Coronary artery (tissue), 2 donors: ENCODE measurements at regions not wholly inside any gene's neighbourhood (a gene's known extent, or its start where the extent isn't known, plus 50 kb on each side); places are given as distances from the start of the nearest gene placed in this dataset.
A peak's percentile ranks its signal among the peaks of the same experiment; 100 is the strongest.

Experiments used
- DNase-seq: peaks from one replicate; pipeline ENCODE4 v3.0.0-alpha.2; 2017; ENCODE audit warnings: low spot score
- H3K27ac ChIP-seq, 2 donors: fragments of 200-600 bp; sonication (generic); one replicate each; pipeline ENCODE4 v1.5.1; 2016 to 2019
- H3K4me3 ChIP-seq: fragments of 200-600 bp; sonication (generic); 2 replicates; pipeline ENCODE4 v1.5.1; 2016; ENCODE audit warnings: mild to moderate bottlenecking, moderate library complexity
- CTCF ChIP-seq: fragments of 200-600 bp; sonication (generic); IDR thresholded peaks from one replicate; pipeline ENCODE4 v1.5.1; 2019; ENCODE audit warnings: antibody characterized with exemption

GRCh38 chr9:121564504-121565260 lies 65.0 kb upstream of the GGTA1 start:
- no peak for TF ChIP-seq CTCF
- no peak overlapping the region for H3K27ac ChIP-seq
- no peak overlapping the region for H3K4me3 ChIP-seq
- no peak for DNase-seq

- TF ChIP-seq CTCF = no peak
- DNase-seq = no peak
- H3K4me3 ChIP-seq = peak overlapping the region; percentile 65
- H3K27ac ChIP-seq = peak overlapping the region; percentile 50 to 91
These were observed 67.1 kb upstream of the GGTA1 start for GRCh38 chr9:121566481-121567465.

- no peak for DNase-seq
- TF ChIP-seq CTCF = no peak
- peak overlapping the region; percentile 50 to 91 for H3K27ac ChIP-seq
These were observed 68.1 kb upstream of the GGTA1 start for GRCh38 chr9:121567500-121568342.

GRCh38 chr9:121568343-121569265 lies 69.0 kb upstream of the GGTA1 start:
- no peak for TF ChIP-seq CTCF
- H3K4me3 ChIP-seq = peak overlapping the region; percentile 65
- no peak for DNase-seq
- H3K27ac ChIP-seq = peak overlapping the region; percentile 50 to 91

More at GRCh38 chr9:121567500-121568342, 68.1 kb upstream of the GGTA1 start:
- H3K4me3 ChIP-seq = peak overlapping the region; percentile 65

GRCh38 chr9:121569266-121569648 lies 69.6 kb upstream of the GGTA1 start:
- no peak for TF ChIP-seq CTCF
- peak overlapping the region in 1 of 2 donors; percentile 91 for H3K27ac ChIP-seq

GRCh38 chr9:121572581-121572980 lies 72.9 kb upstream of the GGTA1 start:
- no peak overlapping the region for H3K27ac ChIP-seq
- DNase-seq = no peak
- no peak for TF ChIP-seq CTCF

More at GRCh38 chr9:121569266-121569648, 69.6 kb upstream of the GGTA1 start:
- no peak for DNase-seq
- peak overlapping the region; percentile 65 for H3K4me3 ChIP-seq

More at GRCh38 chr9:121572581-121572980, 72.9 kb upstream of the GGTA1 start:
- no peak overlapping the region for H3K4me3 ChIP-seq
